Thyroid gland (tissue), 4 donors: ENCODE measurements at regions not wholly inside any gene's neighbourhood (a gene's known extent, or its start where the extent isn't known, plus 50 kb on each side); places are given as distances from the start of the nearest gene placed in this dataset.

Source experiments
- DNase-seq, 2 donors: peaks; one replicate each; pipeline ENCODE4 v3.0.0-alpha.2; 2019
- H3K27ac ChIP-seq, 3 donors: fragments of 200-600 bp; sonication (generic); 1 replicate in 2 of 3; 2 replicates in 1 of 3; pipeline ENCODE4 v1.5.1; 2016 to 2019; ENCODE audit warnings: mild to moderate bottlenecking in 1 of 3, moderate library complexity in 1 of 3
- H3K27me3 ChIP-seq: fragments of 200-600 bp; sonication (generic); one replicate; pipeline ENCODE4 v1.5.1; 2019
- H3K36me3 ChIP-seq, 2 donors: fragments of 200-600 bp; sonication (generic); one replicate each; pipeline ENCODE4 v1.5.1; 2016 to 2019
- H3K4me1 ChIP-seq, 2 donors: fragments of 200-600 bp; sonication (generic); one replicate each; pipeline ENCODE4 v1.5.1; 2017 to 2019
- H3K4me3 ChIP-seq, 3 donors: fragments of 200-600 bp; sonication (generic); replicated peaks in 1 of 3; 1 replicate in 2 of 3; 2 replicates in 1 of 3; pipeline ENCODE4 v1.5.1; 2016; ENCODE audit warnings: mild to moderate bottlenecking in 1 of 3
- H3K9me3 ChIP-seq: fragments of 200-600 bp; sonication (generic); one replicate; pipeline ENCODE4 v1.5.1; 2017
- POLR2A ChIP-seq, 2 donors: fragments of 450-650 bp; IDR thresholded peaks; one replicate each; pipeline ENCODE4 v1.6.1; 2017; ENCODE audit warnings: antibody characterized with exemption in 2 of 2, mild to moderate bottlenecking in 2 of 2, moderate library complexity in 1 of 2
- WGBS, 2 donors: methylation state at CpG; one replicate each; pipeline ENCODE4 v1.1.5; 2017; 5-methylcytosine and 5-hydroxymethylcytosine counted together
- intact Hi-C: fragments of 100-400 bp; cut with DNase I; formaldehyde crosslinking; loops from one replicate; pipeline ENCODE4 v1.15.1; 2023
- TF ChIP-seq, protein P1 (sequence below), 6 experiments: fragments of 200-600 bp in 3 of 6; fragments of 450-650 bp in 3 of 6; sonication (generic) in 3 of 6; IDR thresholded peaks; one replicate each; pipeline ENCODE4 v1.5.1; 2016 to 2019; ENCODE audit warnings: antibody characterized with exemption in 6 of 6, mild to moderate bottlenecking in 2 of 6, inconsistent platforms in 1 of 6, moderate library complexity in 1 of 6

DNA sequence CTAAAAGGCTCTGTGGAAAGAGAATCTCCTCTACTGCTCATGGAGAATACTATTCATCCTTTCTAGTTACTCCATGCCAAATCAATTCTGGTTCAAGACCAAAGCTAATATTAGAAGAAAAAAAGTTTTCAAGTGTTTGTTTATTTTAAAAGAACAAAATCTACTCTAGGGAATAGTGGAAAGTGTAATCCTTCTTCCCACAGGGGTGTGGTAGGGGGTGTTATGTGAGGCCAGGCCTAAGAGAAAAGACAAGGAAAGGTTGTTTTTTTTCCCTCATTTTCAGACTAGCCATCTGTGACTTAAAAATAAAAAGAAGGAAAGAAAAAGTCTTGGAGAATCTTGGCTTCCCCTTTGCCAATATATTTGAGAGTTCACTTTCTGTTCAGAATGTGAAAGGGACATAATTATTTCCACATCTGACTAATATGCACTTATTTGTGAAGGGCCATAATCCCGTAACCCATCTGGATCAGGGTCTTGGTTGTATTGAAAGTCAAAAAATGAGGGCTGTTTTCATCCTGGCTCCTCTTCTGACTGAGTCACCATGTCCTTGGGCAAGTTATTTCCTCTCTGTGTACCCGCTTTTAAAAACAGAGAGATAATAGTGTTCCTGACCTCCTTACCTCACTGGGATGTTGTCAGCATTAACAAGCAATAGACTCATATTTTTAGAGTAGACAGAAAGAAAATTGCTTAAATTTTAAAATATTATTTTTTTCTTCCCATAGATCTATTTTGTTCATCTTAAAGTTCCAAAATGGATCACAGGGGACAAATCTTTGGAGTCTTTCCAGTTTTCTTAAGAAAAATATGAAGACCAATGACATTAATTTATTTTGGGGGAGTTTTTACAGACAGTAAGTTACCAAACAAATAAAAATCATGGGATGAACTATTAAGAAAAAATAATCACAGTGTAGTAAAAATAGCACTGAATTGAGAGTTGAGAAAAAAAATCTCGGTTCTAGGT, 233.7 kb downstream of the IBTK start:
- H3K36me3 ChIP-seq, result no peaks in the 10 kb centered on the region
- H3K27me3 ChIP-seq, result no peaks in the 10 kb centered on the region
- intact Hi-C loops, result no loop called here
- peak overlapping the region; percentile 36 to 87 (median 70) for H3K27ac ChIP-seq
- peaks cover 30 to 52% of the 10 kb centered on the region in 2 donors for H3K4me1 ChIP-seq
- DNase-seq, result no peak
- no peaks in the 10 kb centered on the region for H3K9me3 ChIP-seq
- TF ChIP-seq POLR2A (IDR thresholded peaks at IDR 0.05), result no peak
- TF ChIP-seq, protein P1, sequence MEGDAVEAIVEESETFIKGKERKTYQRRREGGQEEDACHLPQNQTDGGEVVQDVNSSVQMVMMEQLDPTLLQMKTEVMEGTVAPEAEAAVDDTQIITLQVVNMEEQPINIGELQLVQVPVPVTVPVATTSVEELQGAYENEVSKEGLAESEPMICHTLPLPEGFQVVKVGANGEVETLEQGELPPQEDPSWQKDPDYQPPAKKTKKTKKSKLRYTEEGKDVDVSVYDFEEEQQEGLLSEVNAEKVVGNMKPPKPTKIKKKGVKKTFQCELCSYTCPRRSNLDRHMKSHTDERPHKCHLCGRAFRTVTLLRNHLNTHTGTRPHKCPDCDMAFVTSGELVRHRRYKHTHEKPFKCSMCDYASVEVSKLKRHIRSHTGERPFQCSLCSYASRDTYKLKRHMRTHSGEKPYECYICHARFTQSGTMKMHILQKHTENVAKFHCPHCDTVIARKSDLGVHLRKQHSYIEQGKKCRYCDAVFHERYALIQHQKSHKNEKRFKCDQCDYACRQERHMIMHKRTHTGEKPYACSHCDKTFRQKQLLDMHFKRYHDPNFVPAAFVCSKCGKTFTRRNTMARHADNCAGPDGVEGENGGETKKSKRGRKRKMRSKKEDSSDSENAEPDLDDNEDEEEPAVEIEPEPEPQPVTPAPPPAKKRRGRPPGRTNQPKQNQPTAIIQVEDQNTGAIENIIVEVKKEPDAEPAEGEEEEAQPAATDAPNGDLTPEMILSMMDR (IDR thresholded peaks at IDR 0.05), result no peak
- H3K4me3 ChIP-seq, result no peak overlapping the region
- whole genome bisulfite sequencing, 2 donors, result 68 to 76% methylated on average over 3 of the region's 3 CpGs

DNA sequence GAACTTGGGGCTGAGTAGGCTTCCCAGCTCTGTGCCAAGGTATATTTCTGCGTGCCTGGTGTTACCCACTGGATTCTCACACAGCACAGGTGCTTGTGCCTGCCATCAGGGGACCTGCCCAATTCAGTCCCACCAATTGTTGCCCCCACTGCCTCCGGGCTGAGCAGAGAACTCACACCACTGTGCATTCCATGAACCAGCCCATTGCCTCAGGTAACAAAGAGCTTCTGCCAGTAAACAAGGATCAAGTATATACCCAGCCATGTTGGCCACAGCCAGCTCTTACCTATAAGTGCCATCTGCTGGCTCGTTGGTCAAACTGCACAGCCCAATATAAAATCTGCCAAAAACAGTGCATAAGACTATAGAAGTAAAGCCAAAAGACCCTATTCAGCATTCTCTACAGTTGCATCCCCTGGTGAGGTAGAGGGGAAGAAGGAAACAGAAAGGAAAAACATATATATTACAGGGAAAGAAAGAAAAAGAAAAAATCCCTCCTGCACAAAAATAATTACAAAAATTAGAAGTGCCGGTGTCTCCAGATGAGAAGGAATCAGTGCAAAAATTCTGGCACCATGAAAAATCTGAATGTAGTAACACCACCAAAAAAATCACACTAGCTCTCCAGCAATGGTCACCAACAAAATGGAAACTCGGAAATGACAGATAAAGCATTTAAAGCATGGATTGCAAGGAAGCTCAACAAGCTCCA, 241.4 kb downstream of the IBTK start:
- Histone ChIP-seq H3K27ac (no peak overlapping the region), H3K9me3 (no peaks in the 10 kb centered on the region), H3K4me1 (no peaks in the 10 kb centered on the region), H3K36me3 (no peaks in the 10 kb centered on the region), H3K4me3 (no peak overlapping the region), H3K27me3 (no peaks in the 10 kb centered on the region)
- peak; percentile 16 to 27 for DNase-seq
- intact Hi-C loops, result no loop called here
- 66 to 70% methylated on average over 4 to 5 of the region's 5 CpGs for WGBS, 2 donors
- TF ChIP-seq POLR2A (IDR thresholded peaks at IDR 0.05), result no peak
- TF ChIP-seq, protein P1 (IDR thresholded peaks at IDR 0.05), result peak in 4 of 6 experiments; percentile 20 to 48 (median 44)

DNA sequence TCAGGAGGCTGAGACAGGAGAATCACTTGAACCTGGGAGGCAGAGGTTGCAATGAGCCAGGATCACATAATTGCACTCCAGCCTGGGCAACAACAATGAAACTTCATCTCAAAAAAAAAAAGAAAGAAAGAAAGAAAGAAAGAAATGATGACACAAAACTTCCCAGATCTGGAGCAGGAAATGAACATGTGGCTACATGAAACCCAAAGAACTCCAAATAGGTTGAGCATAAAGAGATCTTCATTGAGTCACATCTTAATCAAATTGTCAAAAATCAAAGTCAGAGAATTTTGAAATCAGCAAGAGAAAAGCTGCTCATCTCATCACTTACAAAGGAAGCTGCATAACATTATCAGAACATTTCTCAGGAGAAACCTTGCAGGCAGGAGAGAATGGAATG, 247.0 kb downstream of the IBTK start:
- Histone ChIP-seq H3K27me3 (no peaks in the 10 kb centered on the region), H3K4me3 (no peak overlapping the region), H3K4me1 (peaks cover 7% of the 10 kb centered on the region in 2 donors), H3K36me3 (no peaks in the 10 kb centered on the region), H3K9me3 (no peaks in the 10 kb centered on the region), H3K27ac (no peak overlapping the region)
- TF ChIP-seq, protein P1 (IDR thresholded peaks at IDR 0.05), result no peak
- no peak for TF ChIP-seq POLR2A (IDR thresholded peaks at IDR 0.05)
- no peak for DNase-seq
- intact Hi-C loops, result no loop called here

DNA sequence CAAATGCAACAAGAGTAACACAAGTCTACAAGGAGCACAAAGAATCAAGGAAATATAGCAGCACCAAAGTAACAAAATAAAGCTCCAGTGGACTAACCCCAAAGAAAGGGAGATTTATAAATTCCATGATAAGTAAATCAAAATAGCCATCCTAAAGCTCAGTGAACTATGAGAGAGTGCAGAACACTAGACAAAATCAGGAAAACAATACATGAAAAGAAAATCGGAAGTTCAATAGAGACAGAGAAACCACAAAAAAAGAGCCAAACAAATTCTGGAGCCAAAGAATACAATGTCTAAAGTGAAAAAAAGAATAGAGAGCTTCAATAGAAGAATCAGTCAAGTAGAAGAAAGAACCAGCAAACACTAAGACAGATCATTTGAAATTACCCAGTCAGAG, 247.3 kb upstream of the TENT5A start:
- intact Hi-C loops, result no loop called here
- WGBS, 2 donors, result 69 to 73% methylated on average over 1 of the region's 1 CpG

More for the DNA sequence above, 247.3 kb upstream of the TENT5A start:
- no peak for TF ChIP-seq POLR2A (IDR thresholded peaks at IDR 0.05)
- TF ChIP-seq, protein P1 (IDR thresholded peaks at IDR 0.05), result no peak
- no peak for DNase-seq
- H3K4me1 ChIP-seq, result peaks cover 7 to 12% of the 10 kb centered on the region in 2 donors
- no peak overlapping the region for H3K4me3 ChIP-seq
- no peak overlapping the region for H3K27ac ChIP-seq
- no peaks in the 10 kb centered on the region for H3K9me3 ChIP-seq
- H3K27me3 ChIP-seq, result no peaks in the 10 kb centered on the region
- H3K36me3 ChIP-seq, result no peaks in the 10 kb centered on the region
